Ishikawa (cell line): ENCODE measurements at regions not wholly inside any gene's neighbourhood (a gene's known extent, or its start where the extent isn't known, plus 50 kb on each side); places are given as distances from the start of the nearest gene placed in this dataset.

Source experiments
- CEBPB ChIP-seq: IDR thresholded peaks from 2 replicates; pipeline ENCODE4 v1.6.1; 2012
- CREB1 ChIP-seq: IDR thresholded peaks from 2 replicates; pipeline ENCODE4 v1.6.1; 2012; ENCODE audit warnings: low read depth
- EP300 ChIP-seq: IDR thresholded peaks from 2 replicates; pipeline ENCODE4 v1.6.1; 2012; ENCODE audit warnings: borderline replicate concordance
- FOXM1 ChIP-seq: IDR thresholded peaks from 2 replicates; pipeline ENCODE4 v1.6.1; 2012; ENCODE audit warnings: low read depth, borderline replicate concordance
- MAX ChIP-seq: IDR thresholded peaks from 2 replicates; pipeline ENCODE4 v1.6.1; 2012
- NFIC ChIP-seq: IDR thresholded peaks from 2 replicates; pipeline ENCODE4 v1.6.1; 2012
- REST ChIP-seq: IDR thresholded peaks from 2 replicates; pipeline ENCODE4 v1.6.1; 2012; ENCODE audit warnings: low read depth, mild to moderate bottlenecking
- TAF1 ChIP-seq: IDR thresholded peaks from 2 replicates; pipeline ENCODE4 v1.6.1; 2012; ENCODE audit warnings: low read depth, mild to moderate bottlenecking
- TEAD4 ChIP-seq: IDR thresholded peaks from 2 replicates; pipeline ENCODE4 v1.6.1; 2012
- USF1 ChIP-seq: IDR thresholded peaks from 2 replicates; pipeline ENCODE4 v1.6.1; 2012

DNA sequence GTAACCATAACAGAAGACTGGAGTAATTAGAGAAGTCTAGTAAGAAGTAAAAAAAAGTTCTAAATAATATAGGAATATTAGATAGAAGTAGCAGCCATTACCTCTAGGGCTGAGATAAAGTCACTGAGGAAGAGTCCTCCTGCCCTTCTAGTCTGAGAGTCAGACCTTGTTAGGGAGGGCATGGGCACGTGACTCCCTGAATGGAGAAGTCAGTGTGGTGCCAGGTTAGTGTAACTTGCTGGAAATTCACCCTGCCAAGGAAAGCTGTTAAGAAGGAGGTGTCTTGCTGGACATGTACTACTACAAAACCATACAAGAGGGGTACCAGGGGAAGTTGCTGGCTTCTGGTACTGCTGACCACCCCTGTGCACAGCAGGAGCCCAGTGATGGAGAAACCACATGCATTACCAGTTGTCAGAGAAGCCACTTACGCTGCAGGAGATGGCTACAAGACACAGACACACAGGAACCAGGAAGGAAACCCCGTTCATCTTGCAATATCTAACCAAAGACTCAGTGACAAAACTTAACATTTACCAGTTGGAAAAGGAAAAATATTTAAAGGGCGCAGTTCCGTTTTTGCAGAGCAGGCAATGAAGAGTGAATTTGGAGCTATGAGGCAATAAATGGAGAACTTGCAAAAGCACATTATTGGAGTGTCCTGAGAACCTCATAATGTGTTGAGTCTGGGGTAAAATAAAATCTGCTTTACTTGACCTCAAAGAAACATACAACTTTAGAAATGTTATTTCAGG is 77.2 kb upstream of the TLK1 start:
- TF ChIP-seq MAX, result no peak
- TF ChIP-seq FOXM1, result no peak
- no peak for TF ChIP-seq EP300
- TF ChIP-seq REST, result no peak
- no peak for TF ChIP-seq TEAD4
- TF ChIP-seq CREB1, result no peak
- no peak for TF ChIP-seq CEBPB
- no peak for TF ChIP-seq TAF1
- TF ChIP-seq NFIC, result no peak
- TF ChIP-seq USF1, result peak; percentile 39; the same call in 1 of the 2 replicates
